ENCODE measurements at regions not wholly inside any gene's neighbourhood (a gene's known extent, or its start where the extent isn't known, plus 50 kb on each side); places are given as distances from the start of the nearest gene placed in this dataset.

DNA sequence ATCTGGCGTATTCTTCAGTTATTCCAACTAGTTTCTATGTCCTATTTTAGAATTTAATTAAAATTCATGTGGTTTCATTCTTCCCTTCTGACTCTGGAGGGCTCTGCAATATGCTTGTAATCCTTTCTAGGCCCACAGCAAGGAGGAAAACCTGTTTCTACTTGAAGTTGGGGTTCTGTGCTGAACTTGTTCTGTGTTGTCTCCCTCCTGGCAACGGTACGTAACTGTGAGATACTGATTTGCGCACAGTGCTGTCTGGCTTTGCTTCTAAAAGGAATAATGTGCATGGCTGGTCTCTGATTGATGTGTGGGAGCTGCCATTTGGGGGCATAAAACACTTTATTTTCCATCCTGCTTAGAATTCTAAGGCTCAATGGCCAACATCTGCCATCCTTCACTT lies 81.7 kb downstream of the NABP1 start:
- DNase-seq (ENCODE audit: low spot score in 2 of 2): no peak
- no peak overlapping the region for H3K4me3 ChIP-seq
- in situ Hi-C loops (cut with MboI; ENCODE audit: low sequenced_read_pairs): no loop called here

GRCh38 chr2:191760655-191761262 lies 82.8 kb downstream of the NABP1 start:
- in situ Hi-C loops (cut with MboI; ENCODE audit: low sequenced_read_pairs): no loop called here
- Histone ChIP-seq H3K4me3 (no peak overlapping the region), H3K27me3 (ENCODE audit: low read depth) (no peaks in the 10 kb centered on the region), H3K36me3 (replicated peaks) (no peaks in the 10 kb centered on the region), H3K9me3 (no peaks in the 10 kb centered on the region), H3K4me1 (no peaks in the 10 kb centered on the region)
- no peak for DNase-seq (ENCODE audit: low spot score in 2 of 2)

More for the DNA sequence above, 81.7 kb downstream of the NABP1 start:
- Histone ChIP-seq H3K36me3 (replicated peaks) (no peaks in the 10 kb centered on the region), H3K4me1 (no peaks in the 10 kb centered on the region), H3K9me3 (no peaks in the 10 kb centered on the region), H3K27me3 (ENCODE audit: low read depth) (no peaks in the 10 kb centered on the region)

- H3K9me3 ChIP-seq: no peaks in the 10 kb centered on the region; the same call in 1 of the 2 replicates
- no peaks in the 10 kb centered on the region for H3K36me3 ChIP-seq (replicated peaks)
- no peak overlapping the region for H3K4me3 ChIP-seq
- DNase-seq (ENCODE audit: low spot score in 2 of 2): no peak
- H3K27me3 ChIP-seq (ENCODE audit: low read depth): no peaks in the 10 kb centered on the region
- in situ Hi-C loops (cut with MboI; ENCODE audit: low sequenced_read_pairs): no loop called here
- H3K4me1 ChIP-seq: no peaks in the 10 kb centered on the region
These were observed 73.8 kb downstream of the CAVIN2 start for GRCh38 chr2:191773136-191773535.

DNA sequence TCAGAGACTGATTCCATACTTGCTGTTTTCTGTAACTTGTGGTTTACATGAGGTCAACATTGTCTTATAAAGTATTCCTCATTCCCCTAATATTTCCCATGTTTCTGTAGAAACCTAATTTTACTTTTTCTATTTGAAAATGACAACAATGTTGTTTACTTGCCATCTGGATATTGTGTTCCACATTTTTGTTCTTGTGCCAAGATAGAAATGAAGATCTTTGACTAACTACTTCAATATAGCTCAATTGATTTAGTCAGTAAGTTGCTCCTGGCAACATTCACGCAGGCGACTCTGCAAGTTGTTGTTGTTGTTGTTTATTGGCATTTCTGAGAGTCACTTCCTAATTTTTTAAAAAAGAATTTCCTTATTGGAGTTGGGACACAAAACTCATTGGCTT lies 69.5 kb downstream of the CAVIN2 start:
- in situ Hi-C loops (cut with MboI; ENCODE audit: low sequenced_read_pairs): no loop called here
- no peak for DNase-seq (ENCODE audit: low spot score in 2 of 2)
- Histone ChIP-seq H3K4me1 (no peaks in the 10 kb centered on the region), H3K36me3 (replicated peaks) (no peaks in the 10 kb centered on the region), H3K4me3 (no peak overlapping the region), H3K27me3 (ENCODE audit: low read depth) (no peaks in the 10 kb centered on the region), H3K9me3 (no peaks in the 10 kb centered on the region)

- Histone ChIP-seq H3K27me3 (ENCODE audit: low read depth) (no peaks in the 10 kb centered on the region), H3K9me3 (no peaks in the 10 kb centered on the region), H3K4me3 (no peak overlapping the region), H3K4me1 (no peaks in the 10 kb centered on the region), H3K36me3 (replicated peaks) (no peaks in the 10 kb centered on the region)
- in situ Hi-C loops (cut with MboI; ENCODE audit: low sequenced_read_pairs): no loop called here
- DNase-seq (ENCODE audit: low spot score in 2 of 2): no peak
These were observed 68.8 kb downstream of the CAVIN2 start for GRCh38 chr2:191778041-191778440.

DNA sequence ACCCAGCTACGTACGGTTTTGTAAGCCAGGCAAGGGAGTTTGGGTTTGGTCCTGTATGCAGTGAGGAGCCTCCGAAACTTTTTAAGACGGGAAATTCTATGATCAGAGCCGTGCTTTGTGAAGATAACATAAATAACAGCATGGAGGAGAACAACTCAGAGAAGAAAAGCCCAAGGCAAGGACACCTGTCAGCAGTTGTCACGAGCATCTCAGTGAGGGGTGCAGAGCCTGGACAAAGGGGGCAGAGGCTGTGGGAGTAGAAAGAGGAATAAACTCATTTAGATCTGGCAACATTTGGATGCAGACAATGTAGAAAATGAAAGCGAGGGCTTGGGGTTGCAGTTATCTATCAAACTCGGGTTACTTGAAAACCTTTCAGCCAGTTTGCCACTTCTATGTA lies 64.5 kb downstream of the CAVIN2 start:
- H3K9me3 ChIP-seq: no peaks in the 10 kb centered on the region
- no peaks in the 10 kb centered on the region for H3K36me3 ChIP-seq (replicated peaks)
- no peaks in the 10 kb centered on the region for H3K27me3 ChIP-seq (ENCODE audit: low read depth)
- DNase-seq (ENCODE audit: low spot score in 2 of 2): no peak
- no peaks in the 10 kb centered on the region for H3K4me1 ChIP-seq
- in situ Hi-C loops (cut with MboI; ENCODE audit: low sequenced_read_pairs): no loop called here
- no peak overlapping the region for H3K4me3 ChIP-seq

DNA sequence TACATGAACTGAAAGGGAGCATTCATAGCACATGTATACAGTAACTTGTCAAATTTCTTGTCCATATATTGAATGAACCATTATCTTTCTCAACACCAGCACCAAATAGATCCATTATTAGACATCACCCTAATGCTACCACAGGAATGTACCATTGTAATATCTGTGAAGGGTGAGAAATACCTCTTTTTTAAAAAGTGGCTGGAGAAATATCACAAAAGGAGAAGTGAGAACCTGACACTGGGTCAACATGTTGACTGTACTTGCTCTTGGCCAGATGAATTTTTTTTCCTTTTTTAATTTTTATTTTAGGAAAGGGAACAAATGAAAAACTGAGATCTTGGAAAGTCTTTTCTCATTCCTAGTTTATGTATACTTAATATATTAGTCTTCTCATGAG lies 63.5 kb downstream of the CAVIN2 start:
- Histone ChIP-seq H3K36me3 (replicated peaks) (no peaks in the 10 kb centered on the region), H3K4me3 (no peak overlapping the region), H3K9me3 (no peaks in the 10 kb centered on the region), H3K4me1 (peaks cover 3% of the 10 kb centered on the region), H3K27me3 (ENCODE audit: low read depth) (no peaks in the 10 kb centered on the region)
- in situ Hi-C loops (cut with MboI; ENCODE audit: low sequenced_read_pairs): no loop called here
- no peak for DNase-seq (ENCODE audit: low spot score in 2 of 2)

Data from HAP-1 (cell line).